BJ (cell line): ENCODE measurements at regions not wholly inside any gene's neighbourhood (a gene's known extent, or its start where the extent isn't known, plus 50 kb on each side); places are given as distances from the start of the nearest gene placed in this dataset.

Experiments
- CTCF ChIA-PET: fragments of 350-600 bp; formaldehyde crosslinking; extraction: SDS; loops from one replicate; lab custom pipeline; 2021; ENCODE audit warnings: antibody characterized with exemption, inconsistent platforms; lab: Yijun Ruan, JAX
- POLR2A ChIA-PET: fragments of 300-600 bp; sonication (Branson Sonifier 250); formaldehyde crosslinking; extraction: SDS; loops from one replicate; lab custom pipeline; 2021; ENCODE audit warnings: antibody characterized with exemption; lab: Charles Lee
- DNase-seq: peaks from one replicate; pipeline ENCODE4 v3.0.0-alpha.2; 2011; ENCODE audit warnings: low read depth
- H3K27me3 ChIP-seq: 2 replicates; pipeline ENCODE4 v1.6.0; 2011; ENCODE audit warnings: low read length; ENCODE audit not compliant: control insufficient read depth, insufficient read depth
- H3K36me3 ChIP-seq: 2 replicates; pipeline ENCODE4 v1.5.1; 2011; ENCODE audit warnings: low read length; ENCODE audit not compliant: control insufficient read depth, insufficient read depth
- H3K4me3 ChIP-seq: 2 replicates; pipeline ENCODE4 v1.5.1; 2011; ENCODE audit warnings: low read depth, mild to moderate bottlenecking, control low read depth, low read length
- TF ChIP-seq, protein P1 (sequence below): IDR thresholded peaks from 2 replicates; pipeline ENCODE4 v1.5.1; 2011; ENCODE audit warnings: low read depth, mild to moderate bottlenecking, control low read depth, inconsistent platforms, low read length, moderate library complexity; ENCODE audit not compliant: insufficient read depth

DNA sequence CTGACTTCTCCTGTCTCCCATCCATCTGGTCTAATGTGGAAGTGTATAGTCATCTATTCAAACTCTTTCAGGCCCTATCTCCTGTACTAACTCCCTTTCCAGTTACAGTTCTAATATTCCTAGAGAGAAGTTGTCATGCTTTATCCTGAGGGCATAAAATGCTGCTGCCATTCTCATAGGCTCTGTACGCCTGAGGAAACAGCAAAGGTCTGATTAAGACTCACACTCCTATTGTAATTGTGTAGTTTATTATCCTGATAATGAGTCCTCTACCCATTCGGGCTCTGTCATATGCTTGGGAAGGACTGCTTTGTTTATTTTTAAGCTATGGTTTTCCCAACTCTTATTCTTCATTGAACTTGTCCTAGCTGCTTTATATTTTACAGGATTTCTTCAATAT, 290.4 kb downstream of the TMEM38B start:
- ChIA-PET POLR2A (no interaction called here), CTCF (no interaction called here)
- TF ChIP-seq, protein P1, sequence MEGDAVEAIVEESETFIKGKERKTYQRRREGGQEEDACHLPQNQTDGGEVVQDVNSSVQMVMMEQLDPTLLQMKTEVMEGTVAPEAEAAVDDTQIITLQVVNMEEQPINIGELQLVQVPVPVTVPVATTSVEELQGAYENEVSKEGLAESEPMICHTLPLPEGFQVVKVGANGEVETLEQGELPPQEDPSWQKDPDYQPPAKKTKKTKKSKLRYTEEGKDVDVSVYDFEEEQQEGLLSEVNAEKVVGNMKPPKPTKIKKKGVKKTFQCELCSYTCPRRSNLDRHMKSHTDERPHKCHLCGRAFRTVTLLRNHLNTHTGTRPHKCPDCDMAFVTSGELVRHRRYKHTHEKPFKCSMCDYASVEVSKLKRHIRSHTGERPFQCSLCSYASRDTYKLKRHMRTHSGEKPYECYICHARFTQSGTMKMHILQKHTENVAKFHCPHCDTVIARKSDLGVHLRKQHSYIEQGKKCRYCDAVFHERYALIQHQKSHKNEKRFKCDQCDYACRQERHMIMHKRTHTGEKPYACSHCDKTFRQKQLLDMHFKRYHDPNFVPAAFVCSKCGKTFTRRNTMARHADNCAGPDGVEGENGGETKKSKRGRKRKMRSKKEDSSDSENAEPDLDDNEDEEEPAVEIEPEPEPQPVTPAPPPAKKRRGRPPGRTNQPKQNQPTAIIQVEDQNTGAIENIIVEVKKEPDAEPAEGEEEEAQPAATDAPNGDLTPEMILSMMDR, result no peak
- no peak for DNase-seq
- H3K36me3 ChIP-seq, result no peaks in the 10 kb centered on the region
- no peaks in the 10 kb centered on the region for H3K27me3 ChIP-seq
- no peak overlapping the region for H3K4me3 ChIP-seq

DNA sequence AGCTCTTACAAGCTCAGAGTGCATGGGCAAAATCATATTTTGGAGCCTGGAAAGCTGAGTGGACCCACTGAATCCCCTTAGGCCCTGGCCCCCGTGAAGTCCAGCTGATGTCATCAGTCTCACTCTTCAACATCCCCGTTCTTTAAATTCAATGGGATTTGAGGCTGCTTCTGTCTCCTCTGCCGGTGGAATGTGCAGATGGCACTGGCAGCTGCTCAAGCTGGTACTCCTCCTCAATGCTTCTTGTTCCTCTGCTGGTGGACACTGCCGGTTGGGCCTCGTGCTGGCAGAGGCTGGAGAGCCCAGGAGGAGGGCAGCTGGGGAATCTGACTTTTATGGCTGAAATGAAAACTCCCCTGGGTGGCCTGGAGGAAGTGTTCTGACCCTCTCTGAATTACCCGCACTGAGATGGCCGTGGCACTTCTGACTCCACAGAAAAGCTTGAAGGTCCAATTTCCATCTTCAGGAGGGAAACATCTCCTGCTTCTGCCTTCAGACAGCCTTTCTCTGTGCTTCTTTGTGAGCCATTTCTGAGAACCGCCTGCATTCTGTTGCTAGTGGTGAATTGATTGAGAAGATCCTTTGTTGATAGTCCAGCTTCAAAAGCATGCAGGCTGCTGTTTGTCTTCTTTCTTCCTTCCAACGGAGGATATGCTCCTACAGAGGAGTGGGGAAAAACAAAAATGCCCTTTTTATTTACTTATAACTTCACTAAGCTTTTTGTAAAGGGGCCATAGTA, 298.9 kb downstream of the TMEM38B start:
- CTCF ChIA-PET, result no interaction called here
- TF ChIP-seq, protein P1, result no peak
- no peak for DNase-seq
- POLR2A ChIA-PET, result no interaction called here
- Histone ChIP-seq H3K4me3 (no peak overlapping the region), H3K36me3 (no peaks in the 10 kb centered on the region), H3K27me3 (no peaks in the 10 kb centered on the region)

DNA sequence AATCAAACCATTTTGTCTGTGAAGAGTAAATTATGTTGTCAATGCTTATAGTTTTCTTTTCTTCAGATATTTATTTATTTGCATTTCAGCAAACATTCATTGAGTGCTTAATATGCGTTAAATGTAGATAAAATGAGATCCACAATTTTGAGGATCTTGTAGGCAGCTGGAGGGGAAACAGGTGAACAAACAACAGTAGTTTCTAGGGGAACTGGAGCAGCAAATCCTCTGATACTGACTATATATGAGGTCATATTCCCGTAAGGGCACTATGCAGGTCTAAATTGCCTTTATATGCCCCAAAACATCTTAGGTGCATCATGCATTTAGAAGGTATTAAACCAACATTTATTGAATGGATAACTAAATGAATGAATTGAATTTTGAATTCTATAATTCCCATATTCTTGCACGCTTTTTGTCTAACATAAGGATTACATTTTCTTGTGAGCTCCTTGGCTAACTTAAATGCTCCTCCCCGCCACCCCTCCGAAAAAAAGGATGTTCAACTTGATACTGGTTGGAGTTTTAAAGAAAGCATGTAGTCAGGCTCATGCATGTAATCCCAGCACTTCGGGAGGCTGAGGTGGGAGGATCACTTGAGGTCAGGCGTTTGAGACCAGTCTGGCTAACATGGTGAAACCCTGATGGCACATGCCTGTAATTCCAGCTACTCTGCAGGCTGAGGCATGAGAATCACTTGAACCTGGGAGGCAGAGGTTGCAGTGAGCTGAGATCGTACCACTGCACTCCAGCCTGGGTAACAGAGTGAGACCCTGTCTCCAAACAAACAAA, 299.8 kb downstream of the TMEM38B start:
- ChIA-PET POLR2A (no interaction called here), CTCF (no interaction called here)
- no peak for DNase-seq
- Histone ChIP-seq H3K4me3 (no peak overlapping the region), H3K36me3 (no peaks in the 10 kb centered on the region), H3K27me3 (no peaks in the 10 kb centered on the region)
- TF ChIP-seq, protein P1, result no peak

DNA sequence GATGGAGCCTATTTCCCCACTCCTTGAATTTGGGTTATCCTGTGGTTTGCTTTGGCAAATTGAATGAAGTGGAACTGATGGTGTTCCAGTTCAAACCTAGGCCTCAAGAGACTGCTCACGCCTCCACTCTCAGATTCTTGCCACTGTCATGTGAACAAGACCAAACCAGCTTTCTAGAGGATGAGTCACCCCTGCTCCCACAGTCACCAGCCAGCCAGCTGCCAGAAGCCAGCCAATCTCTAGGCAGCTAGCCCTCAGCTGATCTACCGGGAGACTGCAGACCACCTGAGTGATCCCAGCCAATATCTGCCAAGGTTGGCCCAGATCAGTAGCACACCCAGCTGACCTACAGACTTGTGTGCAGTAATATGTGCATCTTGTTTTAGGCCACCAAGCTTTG, 300.6 kb downstream of the TMEM38B start:
- POLR2A ChIA-PET, result no interaction called here

More for the DNA sequence above, 300.6 kb downstream of the TMEM38B start:
- no peak overlapping the region for H3K4me3 ChIP-seq
- H3K36me3 ChIP-seq, result no peaks in the 10 kb centered on the region
- DNase-seq, result no peak
- TF ChIP-seq, protein P1, result no peak
- H3K27me3 ChIP-seq, result no peaks in the 10 kb centered on the region
- CTCF ChIA-PET, result no interaction called here
